ENCODE measurements at regions not wholly inside any gene's neighbourhood (a gene's known extent, or its start where the extent isn't known, plus 50 kb on each side); places are given as distances from the start of the nearest gene placed in this dataset.
"Not testable (repeated sequence)": the region's sequence is repeated elsewhere in the genome, so short reads cannot be mapped to it uniquely, and the experiment has no call there.

DNA sequence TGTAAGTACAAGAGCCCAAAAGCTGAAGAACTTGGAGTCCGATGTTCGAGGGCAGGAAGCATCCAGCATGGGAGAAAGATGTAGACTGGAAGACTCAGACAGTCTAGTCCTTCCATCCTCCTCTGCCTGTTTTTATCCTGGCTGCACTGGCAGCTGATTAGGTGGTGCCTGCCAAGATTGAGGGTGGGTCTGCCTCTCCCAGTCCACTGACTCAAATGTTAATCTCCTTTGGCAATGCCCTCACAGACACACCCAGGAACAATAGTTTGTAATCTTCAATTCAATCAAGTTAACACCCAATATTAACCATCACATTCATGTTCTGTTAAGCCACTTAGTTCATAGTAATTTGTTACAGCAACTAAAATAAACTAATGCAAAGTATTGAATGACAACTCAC lies 904.4 kb upstream of the HS3ST1 start:
- TF ChIP-seq CTCF (IDR thresholded peaks at IDR 0.05); ZFX (IDR thresholded peaks at IDR 0.05; ENCODE audit: borderline replicate concordance): not testable (repeated sequence)
